Activated CD8-positive, alpha-beta memory T cell treated with anti-CD3 and anti-CD28 coated beads for 36 hours (primary cell): ENCODE measurements at regions not wholly inside any gene's neighbourhood (a gene's known extent, or its start where the extent isn't known, plus 50 kb on each side); places are given as distances from the start of the nearest gene placed in this dataset.
"Not testable (repeated sequence)": the region's sequence is repeated elsewhere in the genome, so short reads cannot be mapped to it uniquely, and the experiment has no call there.

Experiments used
- CTCF ChIA-PET: fragments of 350-600 bp; sonication (Branson Sonifier 250); formaldehyde crosslinking; loops from one replicate; lab custom pipeline; 2021; ENCODE audit warnings: antibody characterized with exemption; lab: Charles Lee
- POLR2A ChIA-PET: fragments of 350-600 bp; sonication (Branson Sonifier 250); formaldehyde crosslinking; loops from one replicate; lab custom pipeline; 2021; ENCODE audit warnings: antibody characterized with exemption; lab: Charles Lee

DNA sequence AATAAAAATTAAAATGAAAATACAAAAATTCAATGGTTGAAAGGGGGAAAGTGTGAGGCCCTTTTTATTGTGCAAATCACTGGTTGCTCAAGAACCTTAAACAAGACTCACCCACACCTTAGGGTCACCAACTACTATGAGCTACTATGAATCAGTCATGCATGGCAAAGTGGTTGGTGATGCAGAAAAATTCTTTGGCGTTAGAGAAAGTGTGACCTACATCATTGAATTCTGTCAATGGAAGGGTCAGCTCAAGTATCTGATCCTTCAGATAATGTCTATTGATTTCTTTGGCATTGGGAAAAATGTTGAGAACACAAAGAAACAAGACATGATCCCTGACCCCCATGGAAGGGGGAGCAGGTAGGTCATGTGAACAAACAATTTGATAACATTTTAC is 149.7 kb upstream of the ADCY2 start:
- POLR2A ChIA-PET = no interaction called here
- CTCF ChIA-PET = no interaction called here

DNA sequence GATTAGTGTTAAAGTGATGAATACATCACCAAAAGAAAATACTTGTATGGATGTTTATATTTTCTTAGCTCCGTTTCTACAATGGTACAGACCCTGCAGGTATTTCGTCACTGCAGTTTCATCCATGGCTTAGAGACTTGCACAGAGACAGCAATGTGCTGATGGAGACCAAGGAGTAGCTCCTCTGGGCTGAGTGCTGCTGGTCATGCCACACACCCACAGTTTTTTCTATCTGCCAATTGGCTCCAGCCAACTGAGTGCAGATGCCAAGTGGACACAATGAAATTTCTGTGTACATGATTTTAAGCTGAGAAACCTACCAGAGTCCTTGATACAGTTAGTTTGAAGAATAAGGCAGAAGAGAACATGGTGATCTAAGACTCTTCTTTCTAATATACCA is 145.9 kb upstream of the ADCY2 start:
- ChIA-PET CTCF (interaction anchor here (0.7 kb wide), 1 partner anchor 400 kb away, joined by 3 read pairs; no protein-coding TSS in a partner anchor), POLR2A (no interaction called here)

DNA sequence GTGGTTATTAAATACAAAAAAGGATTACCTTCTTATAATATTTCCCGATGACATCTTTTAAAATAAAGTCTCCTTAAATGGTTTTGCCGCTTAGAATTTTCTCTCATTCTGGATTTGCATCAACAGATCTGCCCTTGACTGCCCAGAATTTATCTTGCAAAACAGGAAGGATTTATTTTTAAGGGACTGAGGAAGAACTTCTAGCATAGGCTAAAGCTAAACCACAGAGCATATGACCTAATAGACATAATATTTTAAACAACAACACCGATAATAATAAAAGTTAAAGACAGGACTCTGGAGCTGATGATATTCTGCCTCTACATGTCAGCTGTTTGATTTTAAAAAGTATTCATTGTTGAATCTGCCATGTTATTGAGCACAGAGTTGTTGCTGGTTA is 145.3 kb upstream of the ADCY2 start:
- ChIA-PET CTCF (no interaction called here), POLR2A (no interaction called here)

DNA sequence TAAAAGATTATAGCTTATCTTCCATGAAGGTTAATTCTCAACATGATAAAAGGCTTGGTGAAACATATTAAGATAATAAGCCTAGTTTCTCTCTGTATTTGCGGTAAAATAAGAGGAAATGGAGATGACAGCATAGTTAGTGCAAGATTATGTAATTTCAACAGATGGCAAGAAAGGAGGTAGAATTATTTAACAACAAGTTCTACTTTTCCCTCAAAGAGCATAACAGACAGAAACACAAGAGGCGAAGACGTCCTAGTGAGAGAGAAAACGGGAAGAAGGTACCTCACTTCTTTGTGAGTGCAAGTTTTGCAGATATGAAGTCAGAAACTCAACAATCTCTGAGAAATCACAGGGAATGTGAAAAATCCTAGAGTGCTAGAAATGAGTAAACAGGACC is 144.8 kb upstream of the ADCY2 start:
- POLR2A ChIA-PET = no interaction called here
- CTCF ChIA-PET = no interaction called here

DNA sequence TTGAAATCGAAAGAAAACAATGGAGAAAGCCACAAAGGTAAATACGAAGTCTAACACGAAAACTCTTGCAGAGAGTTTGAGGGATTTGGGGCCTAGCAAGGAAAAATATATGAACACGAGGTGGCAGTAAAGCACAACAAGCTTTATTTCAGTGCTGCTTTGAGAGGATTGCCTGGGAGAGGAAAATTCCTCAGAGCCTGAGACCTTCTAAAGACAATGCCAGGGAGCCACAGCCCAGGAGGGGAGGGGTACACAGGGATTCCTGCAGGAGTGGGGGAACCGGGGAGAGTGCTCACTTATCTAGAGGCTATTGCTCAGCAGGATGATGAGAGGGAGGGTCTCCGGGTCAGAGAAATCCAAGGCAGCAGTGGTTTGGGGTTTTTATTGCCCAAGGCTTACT is 134.9 kb upstream of the ADCY2 start:
- ChIA-PET CTCF (no interaction called here), POLR2A (no interaction called here)

DNA sequence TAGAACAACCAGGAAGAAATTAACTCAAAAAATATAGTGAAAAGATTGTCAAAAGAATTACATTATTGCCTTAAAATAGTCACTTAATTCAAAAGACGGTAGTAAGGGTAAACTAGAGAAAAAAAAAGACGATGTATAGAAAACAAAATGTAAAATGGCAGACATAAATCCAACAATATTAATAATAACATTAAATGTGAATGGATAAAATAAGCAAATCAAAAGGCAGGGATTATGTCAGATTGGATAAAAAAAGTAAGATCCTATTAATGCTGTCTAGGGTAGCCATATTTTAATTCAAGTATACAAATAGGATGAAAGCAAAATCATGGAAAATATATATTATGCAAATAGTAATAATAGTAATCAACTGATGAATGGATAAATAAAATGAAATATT is 134.0 kb upstream of the ADCY2 start:
- ChIA-PET POLR2A (no interaction called here), CTCF (no interaction called here)

DNA sequence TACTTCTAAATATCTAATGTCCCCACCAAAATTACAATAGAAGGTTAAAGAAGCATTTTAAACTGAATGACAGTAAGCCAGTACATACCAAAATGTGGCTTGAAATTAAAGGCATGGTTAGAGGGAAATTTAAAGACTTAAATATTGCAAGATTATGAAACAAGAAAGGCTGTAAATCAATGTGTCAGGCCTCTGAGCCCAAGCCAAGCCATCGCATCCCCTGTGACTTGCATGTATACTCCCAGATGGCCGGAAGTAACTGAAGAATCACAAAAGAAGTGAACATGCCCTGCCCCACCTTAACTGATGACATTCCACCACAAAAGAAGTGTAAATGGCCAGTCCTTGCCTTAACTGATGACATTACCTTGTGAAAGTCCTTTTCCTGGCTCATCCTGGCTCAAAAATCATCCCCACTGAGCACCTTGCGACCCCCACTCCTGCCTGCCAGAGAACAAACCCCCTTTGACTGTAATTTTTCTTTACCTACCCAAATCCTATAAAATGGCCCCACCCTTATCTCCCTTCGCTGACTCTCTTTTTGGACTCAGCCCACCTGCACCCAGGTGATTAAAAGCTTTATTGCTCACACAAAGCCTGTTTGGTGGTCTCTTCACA is 132.4 kb upstream of the ADCY2 start:
- CTCF ChIA-PET, POLR2A ChIA-PET: not testable (repeated sequence)

DNA sequence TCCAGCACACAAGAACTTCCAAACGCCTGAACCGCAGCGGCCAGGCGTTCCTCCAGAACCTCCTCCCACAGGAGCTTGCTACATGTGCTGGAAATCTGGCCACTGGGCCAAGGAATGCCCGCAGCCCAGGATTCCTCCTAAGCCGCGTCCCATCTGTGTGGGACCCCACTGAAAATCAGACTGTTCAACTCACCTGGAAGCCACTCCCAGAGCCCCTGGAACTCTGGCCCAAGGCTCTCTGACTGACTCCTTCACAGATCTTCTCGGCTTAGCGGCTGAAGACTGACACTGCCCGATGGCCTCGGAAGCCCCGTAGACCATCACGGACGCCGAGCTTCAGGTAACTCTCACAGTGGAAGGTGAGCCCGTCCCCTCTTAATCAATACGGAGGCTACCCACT is 130.2 kb upstream of the ADCY2 start:
- CTCF ChIA-PET, POLR2A ChIA-PET: not testable (repeated sequence)

DNA sequence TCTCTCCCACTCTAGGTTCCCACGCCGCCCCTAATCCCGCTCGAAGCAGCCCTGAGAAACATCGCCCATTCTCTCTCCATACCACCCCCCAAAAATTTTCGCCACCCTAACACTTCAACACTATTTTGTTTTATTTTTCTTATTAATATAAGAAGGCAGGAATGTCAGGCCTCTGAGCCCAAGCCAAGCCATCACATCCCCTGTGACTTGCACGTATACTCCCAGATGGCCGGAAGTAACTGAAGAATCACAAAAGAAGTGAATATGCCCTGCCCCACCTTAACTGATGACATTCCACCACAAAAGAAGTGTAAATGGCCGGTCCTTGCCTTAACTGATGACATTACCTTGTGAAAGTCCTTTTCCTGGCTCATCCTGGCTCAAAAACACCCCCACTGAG is 127.2 kb upstream of the ADCY2 start:
- POLR2A ChIA-PET, CTCF ChIA-PET: not testable (repeated sequence)

DNA sequence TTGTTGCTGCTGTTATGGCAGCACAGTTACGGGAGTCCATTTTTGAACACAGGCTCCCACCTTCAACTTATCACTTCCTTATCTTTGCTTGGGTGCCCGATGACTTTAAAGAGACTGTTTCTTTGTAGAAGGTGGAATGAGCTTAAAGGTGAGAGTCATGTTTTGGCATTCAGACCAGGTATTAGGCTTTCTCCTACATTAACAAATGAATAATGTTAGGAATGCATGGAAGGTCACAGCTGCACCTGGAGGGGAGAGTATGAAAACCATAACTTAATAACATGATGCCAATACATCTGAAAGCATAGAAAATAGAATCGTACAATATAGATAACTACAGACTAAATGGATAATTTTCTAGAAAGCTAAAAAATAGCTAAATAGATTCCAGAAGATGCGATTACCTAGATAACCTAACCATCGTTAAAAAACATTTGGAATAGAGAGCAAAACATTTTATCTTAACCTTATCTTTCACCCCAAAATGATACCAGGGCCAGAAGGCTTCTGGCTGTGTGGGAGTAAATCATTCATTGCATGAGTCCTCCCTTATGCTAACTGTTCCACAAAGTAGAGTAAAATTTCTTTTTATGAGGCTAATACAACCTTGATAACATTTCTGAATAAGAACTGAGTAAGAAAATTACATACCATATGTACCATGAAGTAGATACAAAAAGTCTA is 126.2 kb upstream of the ADCY2 start:
- ChIA-PET CTCF (no interaction called here), POLR2A (no interaction called here)

DNA sequence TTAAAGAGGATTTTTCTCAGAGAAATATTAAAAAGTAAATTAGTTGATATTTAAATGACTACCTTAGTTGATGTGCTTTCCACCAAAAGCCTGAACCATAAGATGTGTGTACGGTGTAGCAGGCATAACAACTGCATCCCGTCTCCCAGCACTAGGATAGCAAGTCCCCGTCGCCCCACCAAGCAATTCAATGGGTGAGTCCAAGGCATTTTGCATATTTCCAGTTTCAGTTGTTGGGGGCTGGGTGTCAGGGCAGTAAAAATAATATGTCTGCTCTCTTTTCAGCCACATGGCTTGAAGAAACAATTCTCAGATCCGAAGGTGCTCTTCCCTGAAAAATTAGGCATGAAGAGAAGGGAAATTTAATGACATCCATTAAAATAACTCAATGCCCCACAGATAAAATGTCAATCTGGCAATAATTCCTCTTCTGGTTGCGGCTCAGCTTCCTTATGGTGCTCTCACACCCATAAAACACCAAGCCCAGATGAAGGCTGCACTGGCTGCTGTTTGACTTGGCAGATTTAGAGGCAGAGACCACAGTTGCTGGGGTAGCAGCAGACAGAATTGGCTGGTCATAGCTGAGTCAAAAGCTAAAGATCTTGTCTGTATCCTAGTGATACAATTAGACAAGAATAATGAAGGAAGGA is 124.4 kb upstream of the ADCY2 start:
- ChIA-PET POLR2A (no interaction called here), CTCF (no interaction called here)

DNA sequence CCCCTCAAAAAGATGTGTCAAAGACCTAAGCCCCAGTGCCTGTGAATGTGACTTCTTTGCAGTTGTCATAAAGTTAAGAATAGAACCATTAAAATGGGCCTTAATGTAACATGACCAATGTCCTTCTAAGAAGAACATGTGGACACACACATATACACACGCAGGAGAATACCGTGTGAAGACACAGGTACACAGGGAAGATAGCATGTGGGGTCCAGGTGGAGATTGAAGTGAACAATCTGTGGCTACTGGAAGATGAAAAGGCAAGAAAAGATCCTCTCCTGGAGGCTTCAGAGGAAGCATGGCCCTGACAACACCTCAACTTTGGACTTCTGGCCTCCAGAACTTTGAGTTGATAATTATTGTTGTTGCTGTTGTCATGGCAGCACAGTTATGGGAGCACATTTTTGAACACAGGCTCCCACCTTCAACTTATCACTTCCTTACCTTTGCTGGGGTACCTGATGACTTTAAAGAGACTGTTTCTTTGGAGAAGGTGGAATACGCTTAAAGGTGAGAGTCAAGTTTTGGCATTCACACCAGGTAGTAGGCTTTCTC is 123.5 kb upstream of the ADCY2 start:
- CTCF ChIA-PET = no interaction called here
- POLR2A ChIA-PET = no interaction called here

DNA sequence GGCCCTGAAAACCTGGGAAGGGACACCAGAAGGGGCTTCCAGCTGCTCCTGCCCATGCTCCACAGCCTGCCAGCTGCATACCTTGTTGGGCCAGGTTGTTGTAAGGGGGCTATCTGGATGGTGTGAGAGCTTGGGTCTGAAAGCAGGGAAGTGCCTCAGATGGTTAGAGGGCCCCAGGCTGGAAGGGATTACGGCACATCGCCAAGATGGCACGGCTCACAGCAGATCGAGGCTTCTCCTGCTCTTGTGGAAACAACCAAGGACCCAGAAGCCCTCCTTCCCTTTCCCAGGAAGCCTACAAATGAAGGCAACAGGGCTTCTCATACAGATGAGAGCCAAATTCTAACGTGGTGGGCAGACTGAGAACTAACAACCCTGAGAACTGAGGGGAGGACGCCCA is 121.7 kb upstream of the ADCY2 start:
- CTCF ChIA-PET = no interaction called here
- POLR2A ChIA-PET = no interaction called here

DNA sequence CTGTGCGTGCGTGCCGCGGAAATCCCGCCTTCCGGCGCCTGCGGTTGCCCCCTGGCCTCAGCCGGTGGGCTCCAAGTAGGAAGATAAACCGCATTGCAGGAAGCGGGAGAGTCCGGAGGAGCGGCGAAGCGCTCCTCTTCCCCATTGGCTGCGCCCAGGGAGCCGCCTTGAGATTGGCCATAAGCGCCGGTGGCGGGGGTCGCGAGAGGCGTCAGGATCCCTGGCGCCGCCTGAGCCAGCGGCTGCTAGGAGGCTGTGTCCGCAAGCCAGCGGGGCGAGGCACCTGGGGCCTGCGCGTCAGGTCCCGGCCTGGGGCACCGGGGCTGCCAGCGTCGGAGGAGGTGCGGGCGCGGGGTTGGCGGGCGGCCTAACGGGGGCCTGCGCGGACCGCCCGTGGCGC is 106.3 kb upstream of the ADCY2 start:
- CTCF ChIA-PET = not testable (repeated sequence)

DNA sequence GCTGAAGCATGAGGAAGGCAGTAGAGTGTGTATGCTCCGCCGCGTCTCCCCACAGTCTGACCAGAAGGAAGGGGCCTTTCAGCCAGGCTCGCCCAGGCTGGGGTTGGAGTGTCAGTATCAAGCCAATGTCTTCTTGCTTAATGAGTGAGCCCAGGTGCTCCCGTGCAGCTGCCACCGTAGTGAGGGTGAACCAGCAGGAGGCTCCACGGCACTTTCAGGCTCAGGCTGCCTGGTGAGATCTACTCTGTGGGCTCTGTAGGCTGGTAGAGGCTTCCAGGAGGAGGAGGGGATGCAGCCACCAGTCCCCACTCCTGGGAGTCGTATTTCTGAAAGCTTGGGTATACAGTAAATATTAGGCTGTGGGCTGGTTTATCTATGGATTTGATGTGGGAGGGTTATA is 98.1 kb upstream of the ADCY2 start:
- CTCF ChIA-PET, POLR2A ChIA-PET: not testable (repeated sequence)

More for the DNA sequence above, 106.3 kb upstream of the ADCY2 start:
- POLR2A ChIA-PET = not testable (repeated sequence)

DNA sequence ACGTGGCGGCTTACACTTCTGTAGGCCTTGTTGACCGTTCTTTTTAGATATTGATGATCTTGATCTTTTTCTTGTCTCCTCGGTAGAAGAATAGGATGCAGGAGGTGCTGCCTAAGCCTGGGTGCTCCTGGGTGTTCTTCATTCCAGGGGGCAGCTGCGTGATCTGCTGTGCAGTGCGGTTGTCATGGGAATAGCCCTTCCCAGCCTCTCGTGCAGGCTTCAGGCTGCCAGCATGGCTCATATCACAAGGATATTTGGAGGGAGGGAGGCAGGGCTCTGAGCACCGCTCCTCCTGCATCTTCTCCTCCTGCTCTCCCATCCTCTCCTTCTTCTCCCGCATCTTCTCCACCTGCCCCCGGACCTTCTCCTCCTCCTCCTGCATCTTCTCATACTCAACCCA is 96.2 kb upstream of the ADCY2 start:
- CTCF ChIA-PET, POLR2A ChIA-PET: not testable (repeated sequence)

DNA sequence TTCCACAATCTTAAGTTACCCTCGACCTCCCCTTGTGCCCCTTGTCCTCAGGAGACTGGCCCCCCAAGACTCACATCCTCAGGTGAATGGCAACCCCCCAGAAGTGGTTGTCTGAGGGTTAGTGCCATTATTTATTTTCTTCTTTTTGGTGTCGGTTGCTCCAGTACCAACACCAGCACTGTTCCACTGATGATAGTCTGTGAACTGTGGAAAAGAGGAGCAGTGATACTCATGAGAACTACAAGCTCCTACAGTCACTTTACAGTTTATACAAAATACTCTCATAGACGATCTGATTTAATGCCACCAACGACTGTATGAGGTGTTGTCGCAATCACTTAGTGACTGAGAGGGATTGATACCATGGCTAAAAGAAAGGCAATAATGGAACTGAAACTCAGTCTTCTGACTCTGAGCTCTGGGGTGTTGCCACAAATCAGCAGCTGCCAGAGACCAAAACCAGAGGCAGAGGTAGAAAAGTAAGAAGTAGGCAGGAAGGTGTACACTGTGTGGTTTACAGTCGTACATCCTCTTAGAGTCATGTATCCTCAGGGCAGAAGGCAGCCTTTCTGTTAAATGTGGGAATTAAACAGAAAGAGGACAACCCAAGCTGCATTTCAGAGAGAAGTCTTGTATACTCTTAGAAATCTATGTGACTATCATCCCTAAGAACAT is 90.8 kb upstream of the ADCY2 start:
- POLR2A ChIA-PET, CTCF ChIA-PET: not testable (repeated sequence)

DNA sequence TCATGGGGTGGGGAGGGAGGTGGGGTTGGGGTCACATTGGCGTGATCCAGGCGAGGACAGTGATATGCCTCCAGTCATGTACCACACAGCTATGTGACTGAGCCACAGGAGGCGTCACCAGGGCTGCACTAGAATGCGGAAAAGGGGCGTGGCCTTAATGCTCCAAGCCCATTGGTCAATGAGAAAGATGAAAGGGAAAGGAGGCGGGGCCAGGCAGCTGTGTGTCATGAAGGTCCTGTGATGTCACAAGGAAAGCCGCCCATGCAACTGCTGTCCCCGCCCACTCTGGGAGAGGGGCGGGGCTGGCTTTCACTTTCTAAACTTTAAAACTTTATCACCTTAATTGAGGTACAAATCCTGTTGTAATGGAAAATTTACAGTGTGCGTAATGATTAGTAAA is 89.4 kb upstream of the ADCY2 start:
- POLR2A ChIA-PET, CTCF ChIA-PET: not testable (repeated sequence)

DNA sequence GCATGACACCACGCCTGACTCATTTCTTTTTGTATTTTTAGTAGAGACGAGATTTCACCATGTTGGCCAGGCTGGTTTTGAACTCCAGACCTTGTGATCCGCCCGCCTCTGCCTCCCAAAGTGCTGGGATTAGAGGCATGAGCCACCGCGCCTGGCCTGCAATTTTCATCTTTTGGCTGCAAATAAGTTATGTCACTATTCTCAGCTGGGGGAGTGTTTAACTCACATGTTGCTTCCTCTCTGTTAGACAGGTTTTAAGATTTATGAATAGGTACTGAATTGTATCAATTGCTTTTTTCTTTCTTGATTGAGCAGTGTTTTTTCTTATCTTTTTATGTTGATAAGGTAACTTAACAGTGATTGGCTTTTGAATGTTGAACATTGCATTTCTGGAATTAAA is 88.2 kb upstream of the ADCY2 start:
- POLR2A ChIA-PET, CTCF ChIA-PET: not testable (repeated sequence)

DNA sequence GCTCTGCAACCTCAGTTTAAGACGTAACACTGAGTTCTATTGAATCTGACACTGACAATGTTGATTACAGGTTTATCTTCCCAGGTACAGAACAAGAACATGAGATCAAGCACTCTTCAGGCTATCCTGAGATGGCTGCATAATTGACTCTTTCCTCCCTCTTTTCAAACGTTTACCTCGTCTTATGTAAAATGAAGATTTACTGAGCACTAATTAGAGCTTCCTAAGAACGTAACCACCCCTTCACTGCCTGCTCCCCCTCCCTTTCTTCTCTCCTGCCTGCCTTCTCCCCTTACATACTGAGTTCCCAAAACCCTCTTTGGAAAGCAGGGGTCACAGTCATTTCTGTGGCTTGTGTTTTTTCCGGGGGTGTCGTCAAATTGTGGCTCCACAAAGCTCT is 86.2 kb upstream of the ADCY2 start:
- POLR2A ChIA-PET, CTCF ChIA-PET: not testable (repeated sequence)
